ENCODE measurements at regions not wholly inside any gene's neighbourhood (a gene's known extent, or its start where the extent isn't known, plus 50 kb on each side); places are given as distances from the start of the nearest gene placed in this dataset.

GRCh38 chr5:109612278-109612905, 77.3 kb upstream of the MAN2A1 start:
- H3K27ac ChIP-seq: no peak overlapping the region

GRCh38 chr5:109611505-109611904, 78.2 kb upstream of the MAN2A1 start:
- TF ChIP-seq CTCF (conservative IDR thresholded peaks at IDR 0.05) (no peak), ZFX (IDR thresholded peaks at IDR 0.05) (no peak)

More at GRCh38 chr5:109612278-109612905, 77.3 kb upstream of the MAN2A1 start:
- no peak for TF ChIP-seq CTCF (conservative IDR thresholded peaks at IDR 0.05)
- TF ChIP-seq ZFX (IDR thresholded peaks at IDR 0.05): no peak

GRCh38 chr5:109611061-109611460, 78.7 kb upstream of the MAN2A1 start:
- no peak for TF ChIP-seq CTCF (conservative IDR thresholded peaks at IDR 0.05)
- TF ChIP-seq ZFX (IDR thresholded peaks at IDR 0.05): no peak
- no peak overlapping the region for H3K27ac ChIP-seq

More at GRCh38 chr5:109611505-109611904, 78.2 kb upstream of the MAN2A1 start:
- H3K27ac ChIP-seq: no peak overlapping the region

- no peak for TF ChIP-seq CTCF (conservative IDR thresholded peaks at IDR 0.05)
- TF ChIP-seq ZFX (IDR thresholded peaks at IDR 0.05): no peak
- no peak overlapping the region for H3K27ac ChIP-seq
These were observed 79.1 kb upstream of the MAN2A1 start for GRCh38 chr5:109610581-109610980.

GRCh38 chr5:109605207-109605730, 84.5 kb upstream of the MAN2A1 start:
- no peak overlapping the region for H3K27ac ChIP-seq
- TF ChIP-seq ZFX (IDR thresholded peaks at IDR 0.05) (no peak), CTCF (conservative IDR thresholded peaks at IDR 0.05) (no peak)

- no peak for TF ChIP-seq ZFX (IDR thresholded peaks at IDR 0.05)
- H3K27ac ChIP-seq: no peak overlapping the region
These were observed 85.0 kb upstream of the MAN2A1 start for GRCh38 chr5:109604758-109605157.

- TF ChIP-seq CTCF (conservative IDR thresholded peaks at IDR 0.05): no peak
- TF ChIP-seq ZFX (IDR thresholded peaks at IDR 0.05): no peak
- no peak overlapping the region for H3K27ac ChIP-seq
These were observed 88.0 kb upstream of the MAN2A1 start for GRCh38 chr5:109601736-109602135.

GRCh38 chr5:109597893-109598292, 91.8 kb upstream of the MAN2A1 start:
- TF ChIP-seq ZFX (IDR thresholded peaks at IDR 0.05): no peak
- TF ChIP-seq CTCF (conservative IDR thresholded peaks at IDR 0.05): no peak
- no peak overlapping the region for H3K27ac ChIP-seq
